ENCODE measurements at regions not wholly inside any gene's neighbourhood (a gene's known extent, or its start where the extent isn't known, plus 50 kb on each side); places are given as distances from the start of the nearest gene placed in this dataset.
"Not testable (repeated sequence)": the region's sequence is repeated elsewhere in the genome, so short reads cannot be mapped to it uniquely, and the experiment has no call there.

DNA sequence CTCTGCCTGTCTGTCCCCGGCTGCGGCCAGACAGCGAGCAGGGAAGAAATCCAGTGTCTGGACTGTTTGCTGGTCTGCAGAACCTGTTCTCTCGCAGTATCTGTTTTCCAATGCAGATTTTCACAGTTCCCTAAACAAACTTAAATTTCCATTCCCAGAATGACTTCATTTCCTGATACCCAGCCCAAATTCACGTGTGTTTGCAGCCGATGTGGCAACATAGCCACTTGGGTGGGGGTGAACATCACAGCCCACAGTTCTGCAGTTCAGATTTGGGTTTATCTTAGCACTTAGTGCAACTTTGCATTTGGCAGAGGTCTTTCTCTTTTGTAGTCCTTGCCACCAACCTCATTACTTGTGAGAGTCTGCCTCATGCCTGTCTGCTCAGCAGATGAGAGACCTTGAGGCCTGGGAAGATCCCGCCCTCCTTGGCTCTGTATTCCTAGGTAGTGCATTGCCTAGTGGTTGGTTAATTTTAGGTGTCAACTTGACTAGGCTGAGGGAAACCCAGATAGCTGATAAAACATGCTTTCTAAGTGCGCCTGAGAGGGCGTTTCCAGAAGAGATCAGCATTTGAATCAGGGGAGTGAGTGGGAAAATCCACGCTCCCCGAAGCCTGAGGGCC lies 122.8 kb upstream of the FAM20C start:
- DNase-seq = not testable (repeated sequence)

DNA sequence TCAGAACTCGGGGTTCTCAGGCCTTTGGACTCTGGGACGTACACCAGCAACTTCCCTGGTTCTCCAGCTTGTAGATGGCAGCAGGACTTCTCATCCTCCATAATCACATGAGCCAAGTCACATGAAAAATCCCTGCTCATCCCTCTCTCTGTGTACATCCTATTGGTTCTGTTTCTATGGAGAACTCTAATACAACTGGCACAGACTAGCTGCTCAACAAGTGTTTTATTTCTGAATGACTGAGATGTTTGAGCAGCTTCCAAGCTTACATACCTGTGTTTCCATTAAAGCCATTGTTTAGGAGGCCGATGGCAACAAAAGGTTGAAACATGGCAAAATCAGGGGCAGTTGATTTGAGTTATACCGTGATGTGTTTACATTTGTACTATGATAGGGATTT lies 122.2 kb upstream of the FAM20C start:
- not testable (repeated sequence) for DNase-seq

DNA sequence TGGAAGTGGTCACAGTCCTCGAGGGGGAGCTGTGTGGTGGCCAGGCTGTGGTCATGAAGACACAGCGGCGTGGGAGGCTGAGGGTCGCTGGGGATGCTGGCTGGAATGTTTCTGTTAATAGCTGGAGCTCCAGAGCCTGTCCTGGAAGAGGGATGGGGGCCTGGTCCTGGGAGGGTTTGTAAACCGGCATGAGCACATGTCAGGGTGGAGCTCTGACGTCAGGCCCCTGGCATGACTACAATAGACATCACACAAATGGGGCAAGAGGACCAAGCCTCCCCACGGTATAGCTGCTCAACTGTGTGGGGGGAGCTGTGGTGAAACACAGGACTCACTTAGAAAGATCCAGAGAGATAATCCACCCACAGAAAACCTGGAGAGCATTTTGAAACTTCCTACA lies 121.4 kb upstream of the FAM20C start:
- DNase-seq = not testable (repeated sequence)

GRCh38 chr7:72266-73057 lies 119.9 kb upstream of the FAM20C start:
- not testable (repeated sequence) for DNase-seq

GRCh38 chr7:73058-73331 lies 119.4 kb upstream of the FAM20C start:
- DNase-seq = not testable (repeated sequence)

DNA sequence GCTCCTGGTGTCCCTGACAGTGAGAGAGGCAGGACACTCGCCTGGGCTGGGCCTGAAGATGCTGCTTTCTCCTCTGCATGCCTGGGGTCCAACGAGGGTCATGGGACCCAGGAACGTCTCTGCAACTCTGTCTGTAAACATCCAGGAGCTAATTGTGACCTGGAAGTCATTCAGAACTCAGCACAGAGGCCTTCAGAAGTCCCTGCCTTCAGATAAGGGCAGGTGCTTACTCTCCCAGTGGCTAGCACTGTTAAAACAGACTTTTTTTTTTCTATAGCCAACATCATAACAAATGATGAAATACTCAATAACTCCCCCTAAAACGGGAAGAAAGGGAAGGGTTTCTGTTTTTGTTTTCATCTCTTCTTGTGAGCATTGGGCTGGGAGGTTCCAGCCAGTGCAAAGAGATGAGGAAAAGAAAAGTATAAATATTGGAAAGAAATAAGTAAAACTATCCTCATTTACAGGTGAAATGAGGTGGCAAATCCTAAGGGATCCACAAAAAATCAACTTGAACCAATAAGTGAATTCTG lies 118.3 kb upstream of the FAM20C start:
- DNase-seq = not testable (repeated sequence)

DNA sequence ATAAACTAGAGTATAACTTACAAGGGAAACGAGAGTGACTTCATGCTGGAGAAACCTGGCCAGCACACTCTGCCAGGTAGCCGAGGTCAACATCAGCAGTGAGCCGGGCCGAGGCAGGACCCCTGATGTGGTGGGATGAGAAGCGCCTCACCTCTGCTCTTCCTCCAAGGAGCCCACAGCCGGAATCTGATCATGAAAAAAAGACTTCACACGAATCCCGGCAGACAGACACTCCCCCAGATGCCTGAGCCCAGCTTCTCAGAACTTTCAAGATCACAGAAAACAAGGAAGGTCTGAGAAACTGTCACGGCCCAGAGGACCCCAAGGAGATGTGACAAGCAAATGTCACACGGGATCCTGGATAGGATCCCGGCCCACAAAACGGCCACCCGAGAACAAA lies 116.9 kb upstream of the FAM20C start:
- not testable (repeated sequence) for DNase-seq

DNA sequence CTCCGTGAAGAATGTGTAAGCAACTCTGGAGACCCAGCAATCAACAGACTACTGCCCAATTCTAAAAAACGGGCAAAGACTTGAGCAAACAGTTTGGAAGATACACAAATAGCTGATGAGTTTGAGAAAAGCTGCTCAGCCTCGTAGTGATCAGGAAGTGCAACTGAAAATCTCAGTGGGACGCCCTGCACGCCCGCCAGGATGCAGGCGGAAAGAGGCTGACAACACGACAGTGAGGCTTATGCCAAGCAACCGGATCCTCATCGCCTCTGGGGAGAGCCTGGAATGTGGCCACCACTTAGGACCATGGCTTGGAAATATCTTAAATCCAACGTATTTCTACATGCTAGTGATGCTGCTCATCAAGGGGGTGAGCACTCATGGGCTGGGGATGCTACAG lies 116.2 kb upstream of the FAM20C start:
- not testable (repeated sequence) for DNase-seq

- DNase-seq = not testable (repeated sequence)
Measured at GRCh38 chr7:76829-77395, 115.5 kb upstream of the FAM20C start.

GRCh38 chr7:78862-79261 lies 113.5 kb upstream of the FAM20C start:
- DNase-seq = not testable (repeated sequence)

- not testable (repeated sequence) for DNase-seq
Measured at GRCh38 chr7:79400-80055, 112.8 kb upstream of the FAM20C start.

DNA sequence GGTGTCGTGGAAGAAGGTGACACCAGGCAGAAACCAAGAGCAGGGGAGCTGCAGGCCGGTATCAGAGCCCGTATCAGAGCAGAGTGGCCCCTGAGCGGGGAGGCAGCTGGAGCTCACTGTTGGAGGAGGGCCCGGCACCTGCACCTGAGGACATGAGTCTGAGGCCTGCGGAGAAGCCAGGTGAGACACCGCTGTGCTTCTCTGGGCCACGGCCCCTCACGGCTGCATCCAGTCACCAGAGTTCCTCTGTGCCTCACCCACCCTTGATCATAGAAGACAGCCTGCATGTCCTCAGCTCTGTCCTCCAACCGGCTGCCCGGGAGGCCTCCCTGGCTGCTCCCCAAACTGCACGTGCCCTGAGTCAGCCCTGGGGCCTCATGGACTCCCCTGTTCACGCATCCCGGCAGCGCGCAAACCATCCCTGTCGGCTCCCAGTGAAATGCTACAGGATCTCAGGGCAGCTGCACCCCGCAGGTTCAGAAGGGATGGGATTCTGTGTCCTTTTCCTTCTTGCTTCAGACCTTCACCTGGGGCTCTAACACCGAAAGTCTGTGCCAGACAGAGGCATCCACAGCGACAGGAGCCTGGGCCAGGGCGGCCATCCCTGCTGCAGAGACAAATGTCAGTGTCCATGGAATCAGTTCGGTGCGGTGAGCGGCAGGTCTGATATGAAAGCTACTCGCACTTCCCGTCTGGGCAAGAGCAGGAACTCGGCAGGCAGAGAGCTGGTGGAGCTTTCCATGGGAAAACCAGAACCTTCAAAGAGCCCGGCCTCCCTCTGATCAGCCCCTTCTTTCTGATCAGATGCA lies 111.9 kb upstream of the FAM20C start:
- DNase-seq = no peak

GRCh38 chr7:81068-81925 lies 111.1 kb upstream of the FAM20C start:
- DNase-seq = no peak

GRCh38 chr7:81926-82756 lies 110.2 kb upstream of the FAM20C start:
- DNase-seq = no peak

DNA sequence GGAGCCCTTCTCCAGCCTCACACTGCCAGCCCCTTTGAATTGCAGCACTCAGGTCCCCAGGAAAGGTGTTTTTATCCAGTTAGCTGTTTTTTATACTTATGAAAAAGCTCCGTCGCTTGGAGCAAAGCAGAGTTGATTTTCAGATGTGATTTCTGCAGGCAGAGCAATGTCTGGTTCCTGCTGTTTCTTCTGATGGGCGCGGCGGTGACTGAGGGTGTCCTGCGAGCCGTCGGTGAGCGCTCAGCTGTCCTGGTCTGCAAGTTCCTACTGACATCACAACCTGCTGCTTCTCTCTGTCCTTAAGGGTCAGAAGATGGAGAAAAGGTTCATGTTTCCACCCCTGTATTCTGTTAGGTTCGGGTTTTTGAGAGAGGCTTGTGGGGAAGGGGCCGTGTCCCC lies 109.6 kb upstream of the FAM20C start:
- no peak for DNase-seq

- no peak for DNase-seq
Measured at GRCh38 chr7:83441-83840, 108.9 kb upstream of the FAM20C start.

GRCh38 chr7:83861-84632 lies 108.3 kb upstream of the FAM20C start:
- DNase-seq = no peak

- no peak for DNase-seq
Measured at GRCh38 chr7:84633-85020, 107.7 kb upstream of the FAM20C start.

- DNase-seq = no peak
Measured at GRCh38 chr7:85074-85882, 107.1 kb upstream of the FAM20C start.
